IPS DF 6.9 (cell line): ENCODE measurements at regions not wholly inside any gene's neighbourhood (a gene's known extent, or its start where the extent isn't known, plus 50 kb on each side); places are given as distances from the start of the nearest gene placed in this dataset.

Source experiments
- DNase-seq: peaks from one replicate; pipeline ENCODE4 v3.0.0-alpha.2; 2013; ENCODE audit warnings: low read depth, low spot score
- H3K27ac ChIP-seq: one replicate; pipeline ENCODE4 v1.5.1; 2013; ENCODE audit warnings: low read length, control low read depth
- H3K27me3 ChIP-seq: 2 replicates; pipeline ENCODE4 v1.6.1; 2013; ENCODE audit warnings: mild to moderate bottlenecking, low read length; ENCODE audit not compliant: control insufficient read depth, insufficient read depth
- H3K36me3 ChIP-seq: 2 replicates; pipeline ENCODE4 v1.6.1; 2013; ENCODE audit warnings: low read length; ENCODE audit not compliant: control insufficient read depth, insufficient read depth
- H3K4me1 ChIP-seq: 2 replicates; pipeline ENCODE4 v1.6.1; 2013; ENCODE audit warnings: low read length; ENCODE audit not compliant: control insufficient read depth, insufficient read depth
- H3K4me3 ChIP-seq: 2 replicates; pipeline ENCODE4 v1.5.1; 2013; ENCODE audit warnings: mild to moderate bottlenecking, low read length
- H3K9me3 ChIP-seq: 2 replicates; pipeline ENCODE4 v1.6.1; 2013; ENCODE audit warnings: low read length, inconsistent platforms; ENCODE audit not compliant: control insufficient read depth, insufficient read depth
- WGBS: extraction: QIAGEN DNeasy Blood & Tissue Kit; methylation state at CpG from one replicate; pipeline ENCODE4 v1.1.7; 2013; ENCODE audit warnings: mixed read lengths, missing lambda C conversion rate; ENCODE audit not compliant: insufficient read length, insufficient coverage; 5-methylcytosine and 5-hydroxymethylcytosine counted together

GRCh38 chr10:130771491-130771946, 540.0 kb downstream of the TCERG1L start:
- H3K36me3 ChIP-seq, result no peaks in the 10 kb centered on the region
- no peak for DNase-seq
- H3K4me1 ChIP-seq, result no peaks in the 10 kb centered on the region
- no peak overlapping the region for H3K4me3 ChIP-seq
- peaks cover 49% of the 10 kb centered on the region for H3K9me3 ChIP-seq
- no CpG with 5 or more reads among the region's 13 CpGs for WGBS
- no peaks in the 10 kb centered on the region for H3K27me3 ChIP-seq
- H3K27ac ChIP-seq, result no peak overlapping the region

- H3K9me3 ChIP-seq, result peaks cover 47% of the 10 kb centered on the region
- no peak for DNase-seq
- H3K27ac ChIP-seq, result no peak overlapping the region
- no CpG with 5 or more reads among the region's 5 CpGs for WGBS
- H3K4me3 ChIP-seq, result no peak overlapping the region
- no peaks in the 10 kb centered on the region for H3K36me3 ChIP-seq
- H3K4me1 ChIP-seq, result no peaks in the 10 kb centered on the region
- no peaks in the 10 kb centered on the region for H3K27me3 ChIP-seq
Observed at GRCh38 chr10:130772056-130772455, 539.5 kb downstream of the TCERG1L start.

- no peaks in the 10 kb centered on the region for H3K36me3 ChIP-seq
- DNase-seq, result no peak
- no peak overlapping the region for H3K27ac ChIP-seq
- WGBS, result no CpG with 5 or more reads among the region's 5 CpGs
- H3K27me3 ChIP-seq, result no peaks in the 10 kb centered on the region
- H3K4me1 ChIP-seq, result no peaks in the 10 kb centered on the region
- peaks cover 44% of the 10 kb centered on the region for H3K9me3 ChIP-seq
- H3K4me3 ChIP-seq, result no peak overlapping the region
Observed at GRCh38 chr10:130772676-130773075, 538.8 kb downstream of the TCERG1L start.

GRCh38 chr10:130773941-130774340, 537.6 kb downstream of the TCERG1L start:
- WGBS, result no CpG with 5 or more reads among the region's 8 CpGs
- no peaks in the 10 kb centered on the region for H3K36me3 ChIP-seq

GRCh38 chr10:130774871-130775270, 536.6 kb downstream of the TCERG1L start:
- Histone ChIP-seq H3K27me3 (no peaks in the 10 kb centered on the region), H3K4me3 (no peak overlapping the region), H3K27ac (no peak overlapping the region), H3K36me3 (no peaks in the 10 kb centered on the region), H3K4me1 (no peaks in the 10 kb centered on the region), H3K9me3 (peaks cover 49% of the 10 kb centered on the region)
- no CpG with 5 or more reads among the region's 6 CpGs for WGBS
- DNase-seq, result no peak

More at GRCh38 chr10:130773941-130774340, 537.6 kb downstream of the TCERG1L start:
- DNase-seq, result no peak
- peaks cover 49% of the 10 kb centered on the region for H3K9me3 ChIP-seq
- no peaks in the 10 kb centered on the region for H3K27me3 ChIP-seq
- H3K4me3 ChIP-seq, result no peak overlapping the region
- H3K27ac ChIP-seq, result no peak overlapping the region
- no peaks in the 10 kb centered on the region for H3K4me1 ChIP-seq

- WGBS, result no CpG with 5 or more reads among the region's 1 CpG
- H3K27ac ChIP-seq, result no peak overlapping the region
- no peak overlapping the region for H3K4me3 ChIP-seq
- H3K4me1 ChIP-seq, result no peaks in the 10 kb centered on the region
- no peaks in the 10 kb centered on the region for H3K27me3 ChIP-seq
- H3K36me3 ChIP-seq, result no peaks in the 10 kb centered on the region
- no peak for DNase-seq
- peaks cover 47% of the 10 kb centered on the region for H3K9me3 ChIP-seq
Observed at GRCh38 chr10:130775311-130775710, 536.2 kb downstream of the TCERG1L start.

GRCh38 chr10:130776724-130777123, 534.8 kb downstream of the TCERG1L start:
- no peaks in the 10 kb centered on the region for H3K4me1 ChIP-seq
- no peaks in the 10 kb centered on the region for H3K36me3 ChIP-seq
- H3K4me3 ChIP-seq, result no peak overlapping the region
- WGBS, result no CpG with 5 or more reads among the region's 10 CpGs
- no peak overlapping the region for H3K27ac ChIP-seq
- peaks cover 48% of the 10 kb centered on the region for H3K9me3 ChIP-seq
- DNase-seq, result no peak
- H3K27me3 ChIP-seq, result no peaks in the 10 kb centered on the region

- WGBS, result no CpG with 5 or more reads among the region's 15 CpGs
- no peak overlapping the region for H3K27ac ChIP-seq
- H3K4me3 ChIP-seq, result no peak overlapping the region
- no peaks in the 10 kb centered on the region for H3K36me3 ChIP-seq
- DNase-seq, result no peak
- H3K4me1 ChIP-seq, result no peaks in the 10 kb centered on the region
- H3K27me3 ChIP-seq, result no peaks in the 10 kb centered on the region
- H3K9me3 ChIP-seq, result peaks cover 47% of the 10 kb centered on the region
Observed at GRCh38 chr10:130777507-130778165, 533.9 kb downstream of the TCERG1L start.

GRCh38 chr10:130778166-130778545, 533.4 kb downstream of the TCERG1L start:
- Histone ChIP-seq H3K9me3 (peaks cover 47% of the 10 kb centered on the region), H3K27ac (no peak overlapping the region), H3K4me3 (no peak overlapping the region), H3K36me3 (no peaks in the 10 kb centered on the region), H3K4me1 (no peaks in the 10 kb centered on the region), H3K27me3 (no peaks in the 10 kb centered on the region)
- no CpG with 5 or more reads among the region's 7 CpGs for WGBS
- DNase-seq, result no peak

GRCh38 chr10:130780763-130781162, 530.8 kb downstream of the TCERG1L start:
- no CpG with 5 or more reads among the region's 9 CpGs for WGBS
- H3K36me3 ChIP-seq, result no peaks in the 10 kb centered on the region
- H3K9me3 ChIP-seq, result peaks cover 44% of the 10 kb centered on the region
- H3K27me3 ChIP-seq, result no peaks in the 10 kb centered on the region
- H3K4me3 ChIP-seq, result no peak overlapping the region
- no peak overlapping the region for H3K27ac ChIP-seq
- H3K4me1 ChIP-seq, result no peaks in the 10 kb centered on the region
- no peak for DNase-seq

GRCh38 chr10:130781206-130781605, 530.3 kb downstream of the TCERG1L start:
- WGBS, result no CpG with 5 or more reads among the region's 8 CpGs
- Histone ChIP-seq H3K9me3 (peaks cover 41% of the 10 kb centered on the region), H3K4me1 (no peaks in the 10 kb centered on the region)

More at GRCh38 chr10:130781206-130781605, 530.3 kb downstream of the TCERG1L start:
- Histone ChIP-seq H3K4me3 (no peak overlapping the region), H3K27ac (no peak overlapping the region), H3K36me3 (no peaks in the 10 kb centered on the region), H3K27me3 (no peaks in the 10 kb centered on the region)
- DNase-seq, result no peak
